Right lobe of liver (tissue), 6 donors: ENCODE measurements at regions not wholly inside any gene's neighbourhood (a gene's known extent, or its start where the extent isn't known, plus 50 kb on each side); places are given as distances from the start of the nearest gene placed in this dataset.

Source experiments
- ATAC-seq, 4 donors: fragments of 200-7000 bp; cut with Tn5 transposase; one replicate each; pipeline ENCODE4 v1.9.1; 2020; ENCODE audit warnings: mild to moderate bottlenecking in 4 of 4, moderate library complexity in 4 of 4
- DNase-seq, 3 donors: peaks; one replicate each; pipeline ENCODE4 v3.0.0-alpha.2; 2020
- H3K27ac ChIP-seq, 3 donors: fragments of 200-600 bp; one replicate each; pipeline ENCODE4 v1.8.0; 2022
- H3K27me3 ChIP-seq, 2 donors: fragments of 200-600 bp; one replicate each; pipeline ENCODE4 v1.8.0; 2022
- H3K36me3 ChIP-seq, 4 donors: fragments of 200-600 bp; sonication (generic) in 1 of 4; one replicate each; pipeline versions ENCODE4 v1.5.1 to v1.8.0; 2017 to 2022; ENCODE audit warnings: control low read depth in 1 of 4
- H3K4me1 ChIP-seq, 4 donors: fragments of 200-600 bp; sonication (generic) in 1 of 4; one replicate each; pipeline versions ENCODE4 v1.5.1 to v1.8.0; 2017 to 2022; ENCODE audit warnings: control low read depth in 1 of 4
- H3K4me3 ChIP-seq, 3 donors: fragments of 200-600 bp; one replicate each; pipeline ENCODE4 v1.8.0; 2022
- H3K9me3 ChIP-seq, 4 donors: fragments of 200-600 bp; sonication (generic) in 1 of 4; one replicate each; pipeline versions ENCODE4 v1.5.1 to v1.8.0; 2017 to 2022; ENCODE audit warnings: control low read depth in 1 of 4
- POLR2A ChIP-seq: fragments of 450-650 bp; IDR thresholded peaks from one replicate; pipeline ENCODE4 v1.6.1; 2017; ENCODE audit warnings: antibody characterized with exemption, mild to moderate bottlenecking
- WGBS: methylation state at CpG from one replicate; pipeline ENCODE4 v1.1.6; 2018; ENCODE audit warnings: low coverage, low lambda C conversion rate; ENCODE audit not compliant: insufficient coverage; ENCODE audit errors: missing lambda C conversion rate; 5-methylcytosine and 5-hydroxymethylcytosine counted together
- intact Hi-C, 2 donors: fragments of 100-400 bp; cut with DNase I; formaldehyde crosslinking; loops; one replicate each; pipeline versions ENCODE4 v1.11.2 to v1.14.1; 2022
- TF ChIP-seq, protein P1 (sequence below), 4 donors: fragments of 200-600 bp in 3 of 4; fragments of 450-650 bp in 1 of 4; IDR thresholded peaks; one replicate each; pipeline versions ENCODE4 v1.5.1 to v1.8.0; 2016 to 2022; ENCODE audit warnings: antibody characterized with exemption in 4 of 4, mild to moderate bottlenecking in 2 of 4
- donor health status: DM: no; HTN: yes; CAD: no.
- donor health status: DM: no; HTN: no; CAD: no.
- donor health status: DM: no; HTN: no; CAD: no.
- donor health status: DM: no; HTN: yes; CAD: no.
- donor health status: DM: no; HTN: yes; CAD: no.

- DNase-seq (no peak), ATAC-seq (no peak)
- intact Hi-C loops, result no loop called here
- H3K4me3 ChIP-seq, result no peak overlapping the region
- no peak overlapping the region for H3K27ac ChIP-seq
- H3K36me3 ChIP-seq, result no peaks in the 10 kb centered on the region
- no peaks in the 10 kb centered on the region for H3K27me3 ChIP-seq
- WGBS, result 0% methylated on average over 1 of the region's 1 CpG
- no peaks in the 10 kb centered on the region for H3K4me1 ChIP-seq
- TF ChIP-seq, protein P1, sequence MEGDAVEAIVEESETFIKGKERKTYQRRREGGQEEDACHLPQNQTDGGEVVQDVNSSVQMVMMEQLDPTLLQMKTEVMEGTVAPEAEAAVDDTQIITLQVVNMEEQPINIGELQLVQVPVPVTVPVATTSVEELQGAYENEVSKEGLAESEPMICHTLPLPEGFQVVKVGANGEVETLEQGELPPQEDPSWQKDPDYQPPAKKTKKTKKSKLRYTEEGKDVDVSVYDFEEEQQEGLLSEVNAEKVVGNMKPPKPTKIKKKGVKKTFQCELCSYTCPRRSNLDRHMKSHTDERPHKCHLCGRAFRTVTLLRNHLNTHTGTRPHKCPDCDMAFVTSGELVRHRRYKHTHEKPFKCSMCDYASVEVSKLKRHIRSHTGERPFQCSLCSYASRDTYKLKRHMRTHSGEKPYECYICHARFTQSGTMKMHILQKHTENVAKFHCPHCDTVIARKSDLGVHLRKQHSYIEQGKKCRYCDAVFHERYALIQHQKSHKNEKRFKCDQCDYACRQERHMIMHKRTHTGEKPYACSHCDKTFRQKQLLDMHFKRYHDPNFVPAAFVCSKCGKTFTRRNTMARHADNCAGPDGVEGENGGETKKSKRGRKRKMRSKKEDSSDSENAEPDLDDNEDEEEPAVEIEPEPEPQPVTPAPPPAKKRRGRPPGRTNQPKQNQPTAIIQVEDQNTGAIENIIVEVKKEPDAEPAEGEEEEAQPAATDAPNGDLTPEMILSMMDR (IDR thresholded peaks at IDR 0.05), result no peak
- no peak for TF ChIP-seq POLR2A
- no peaks in the 10 kb centered on the region for H3K9me3 ChIP-seq
Measured at GRCh38 chr6:68235326-68235784, 399.7 kb upstream of the ADGRB3 start.

- intact Hi-C loops, result no loop called here
- no peak overlapping the region for H3K4me3 ChIP-seq
Measured at GRCh38 chr6:68233623-68234022, 401.5 kb upstream of the ADGRB3 start.

DNA sequence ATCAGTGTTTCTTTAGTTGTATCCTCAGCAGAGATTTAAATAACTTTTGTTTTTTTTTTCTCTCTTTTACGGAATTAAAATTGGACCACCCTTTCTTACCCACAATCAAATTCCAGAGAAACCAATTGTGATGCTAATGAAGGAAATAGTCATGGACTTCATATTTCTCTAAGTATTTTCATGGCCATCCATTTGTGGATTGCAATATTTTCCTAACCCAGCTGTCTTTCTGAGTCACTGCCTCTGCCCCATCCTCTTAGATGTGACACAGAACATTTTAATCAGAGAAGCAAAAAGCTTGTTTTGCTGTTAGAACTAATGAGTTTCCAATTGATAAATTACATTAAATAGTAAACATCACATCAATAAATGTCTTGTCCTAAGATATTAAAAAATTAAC, 405.5 kb upstream of the ADGRB3 start:
- 33% methylated on average over 1 of the region's 1 CpG for whole genome bisulfite sequencing
- DNase-seq (no peak), ATAC-seq (no peak)
- Histone ChIP-seq H3K27me3 (no peaks in the 10 kb centered on the region), H3K4me1 (no peaks in the 10 kb centered on the region), H3K4me3 (no peak overlapping the region), H3K9me3 (no peaks in the 10 kb centered on the region), H3K27ac (no peak overlapping the region), H3K36me3 (no peaks in the 10 kb centered on the region)
- TF ChIP-seq, protein P1 (IDR thresholded peaks at IDR 0.05), result no peak
- no peak for TF ChIP-seq POLR2A
- intact Hi-C loops, result no loop called here

More at GRCh38 chr6:68233623-68234022, 401.5 kb upstream of the ADGRB3 start:
- no peak for DNase-seq
- H3K36me3 ChIP-seq, result no peaks in the 10 kb centered on the region
- no peaks in the 10 kb centered on the region for H3K4me1 ChIP-seq
- TF ChIP-seq, protein P1 (IDR thresholded peaks at IDR 0.05), result no peak
- TF ChIP-seq POLR2A, result no peak
- no peaks in the 10 kb centered on the region for H3K27me3 ChIP-seq
- WGBS, result 68% methylated on average over 2 of the region's 2 CpGs
- no peaks in the 10 kb centered on the region for H3K9me3 ChIP-seq
- H3K27ac ChIP-seq, result no peak overlapping the region
- ATAC-seq, result no peak

DNA sequence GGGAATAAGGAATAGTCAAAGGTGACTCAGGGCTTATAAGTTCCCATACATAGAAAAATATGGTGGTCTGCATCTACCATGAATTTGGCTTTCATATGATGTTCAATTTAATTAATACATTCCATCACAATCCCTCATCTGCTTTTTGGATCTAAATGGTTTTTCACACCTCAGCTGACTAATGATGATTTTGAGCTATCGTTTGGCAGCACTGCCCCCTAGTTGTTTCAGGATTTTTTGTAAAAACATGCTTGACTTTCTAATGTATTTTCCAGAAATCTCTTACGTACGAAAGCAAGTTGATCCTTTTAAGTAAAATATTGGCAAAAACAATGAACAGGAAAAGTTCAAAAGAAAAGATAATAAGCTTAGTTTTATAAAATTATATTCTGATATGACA, 408.6 kb upstream of the ADGRB3 start:
- intact Hi-C loops, result no loop called here
- Histone ChIP-seq H3K27ac (no peak overlapping the region), H3K4me3 (no peak overlapping the region), H3K4me1 (no peaks in the 10 kb centered on the region), H3K9me3 (no peaks in the 10 kb centered on the region), H3K27me3 (no peaks in the 10 kb centered on the region), H3K36me3 (no peaks in the 10 kb centered on the region)
- 23% methylated on average over 3 of the region's 3 CpGs for WGBS
- no peak for ATAC-seq
- no peak for DNase-seq
- TF ChIP-seq POLR2A, result no peak
- TF ChIP-seq, protein P1 (IDR thresholded peaks at IDR 0.05), result peak in 3 of 4 donors; percentile 7 to 27 (median 18)

DNA sequence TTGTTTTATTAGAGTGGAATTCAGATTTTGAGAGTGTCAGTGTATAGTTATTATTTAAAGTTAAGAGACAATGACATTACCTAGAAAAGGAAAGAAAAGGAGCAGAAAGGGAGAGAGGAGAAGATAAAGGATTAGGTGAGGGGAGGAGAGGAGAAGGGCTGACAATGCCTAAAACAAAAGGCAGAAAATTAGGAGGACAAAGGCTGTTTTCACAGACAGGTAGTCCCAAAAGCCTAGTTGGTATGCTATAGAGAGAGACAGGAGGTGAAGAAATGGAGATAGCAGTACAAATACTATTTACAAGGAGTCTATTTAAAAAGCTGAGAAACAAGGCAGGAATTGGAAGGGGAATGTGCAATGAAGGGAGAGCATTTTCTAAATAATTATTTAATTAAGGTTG, 409.4 kb upstream of the ADGRB3 start:
- Histone ChIP-seq H3K4me1 (no peaks in the 10 kb centered on the region), H3K27ac (no peak overlapping the region), H3K9me3 (no peaks in the 10 kb centered on the region), H3K4me3 (no peak overlapping the region), H3K36me3 (no peaks in the 10 kb centered on the region), H3K27me3 (no peaks in the 10 kb centered on the region)
- DNase-seq (no peak), ATAC-seq (no peak)
- intact Hi-C loops, result no loop called here
- TF ChIP-seq POLR2A, result no peak
- TF ChIP-seq, protein P1 (IDR thresholded peaks at IDR 0.05), result no peak
